HG02938 (cell line): ENCODE measurements at regions not wholly inside any gene's neighbourhood (a gene's known extent, or its start where the extent isn't known, plus 50 kb on each side); places are given as distances from the start of the nearest gene placed in this dataset.
"Not testable (repeated sequence)": the region's sequence is repeated elsewhere in the genome, so short reads cannot be mapped to it uniquely, and the experiment has no call there.

Experiments used
- ATAC-seq: cut with Tn5 transposase; IDR thresholded peaks from one replicate; pipeline ENCODE4 v1.9.1; 2021; ENCODE audit warnings: mild to moderate bottlenecking, moderate library complexity; ENCODE audit not compliant: unreplicated experiment

- no peak for ATAC-seq
Observed at GRCh38 chr1:38525343-38526043, 334.1 kb downstream of the RRAGC start.

GRCh38 chr1:38524025-38524641 is 335.4 kb downstream of the RRAGC start:
- ATAC-seq: no peak

- ATAC-seq: no peak
Observed at GRCh38 chr1:38523568-38523939, 336.0 kb downstream of the RRAGC start.

- ATAC-seq: no peak
Observed at GRCh38 chr1:38522915-38523567, 336.5 kb downstream of the RRAGC start.

GRCh38 chr1:38516560-38516959 is 343.0 kb downstream of the RRAGC start:
- no peak for ATAC-seq

GRCh38 chr1:38512789-38513188 is 346.8 kb downstream of the RRAGC start:
- ATAC-seq: no peak

GRCh38 chr1:38512024-38512767 is 347.4 kb downstream of the RRAGC start:
- ATAC-seq: no peak

- no peak for ATAC-seq
Observed at GRCh38 chr1:38508232-38508631, 351.3 kb downstream of the RRAGC start.

- no peak for ATAC-seq
Observed at GRCh38 chr1:38507563-38507962, 352.0 kb downstream of the RRAGC start.

- ATAC-seq: no peak
Observed at GRCh38 chr1:38505944-38506343, 353.6 kb downstream of the RRAGC start.

GRCh38 chr1:38502758-38503157 is 356.8 kb downstream of the RRAGC start:
- no peak for ATAC-seq

GRCh38 chr1:38500891-38501290 is 358.7 kb downstream of the RRAGC start:
- ATAC-seq: no peak

- ATAC-seq: no peak
Observed at GRCh38 chr1:38500352-38500751, 359.2 kb downstream of the RRAGC start.

GRCh38 chr1:38498686-38499085 is 360.9 kb downstream of the RRAGC start:
- ATAC-seq: no peak

- ATAC-seq: no peak
Observed at GRCh38 chr1:38497921-38498656, 361.5 kb downstream of the RRAGC start.

GRCh38 chr1:38493306-38493705 is 366.3 kb downstream of the RRAGC start:
- ATAC-seq: not testable (repeated sequence)

- no peak for ATAC-seq
Observed at GRCh38 chr1:38489844-38490270, 369.7 kb downstream of the RRAGC start.

GRCh38 chr1:38488162-38488898 is 371.2 kb downstream of the RRAGC start:
- ATAC-seq: no peak

- ATAC-seq: no peak
Observed at GRCh38 chr1:38487396-38487795, 372.2 kb downstream of the RRAGC start.

- ATAC-seq: no peak
Observed at GRCh38 chr1:38486085-38486484, 373.5 kb downstream of the RRAGC start.
